SK-N-MC (cell line): ENCODE measurements at regions not wholly inside any gene's neighbourhood (a gene's known extent, or its start where the extent isn't known, plus 50 kb on each side); places are given as distances from the start of the nearest gene placed in this dataset.

ENCODE experiments used
- EZH2 ChIP-seq: fragments of 200-600 bp; sonication (generic); IDR thresholded peaks from one replicate; pipeline ENCODE4 v1.6.1; 2017; ENCODE audit warnings: antibody characterized with exemption
- FOXP2 ChIP-seq: optimal IDR thresholded peaks from 2 replicates; pipeline ENCODE3; 2011; ENCODE audit warnings: mild to moderate bottlenecking, moderate library complexity; ENCODE audit not compliant: insufficient read depth; ENCODE audit errors: extremely low read length, control extremely low read depth
- POLR2AphosphoS5 ChIP-seq: IDR thresholded peaks from 2 replicates; pipeline ENCODE4 v1.6.1; 2012; ENCODE audit warnings: mild to moderate bottlenecking, low read depth, low read length, borderline replicate concordance

GRCh38 chr5:142531977-142532780 lies 153.7 kb downstream of the FGF1 start:
- TF ChIP-seq POLR2AphosphoS5 (no peak), FOXP2 (no peak), EZH2 (no peak)
